SH-SY5Y (cell line): ENCODE measurements at regions not wholly inside any gene's neighbourhood (a gene's known extent, or its start where the extent isn't known, plus 50 kb on each side); places are given as distances from the start of the nearest gene placed in this dataset.

ENCODE experiments used
- GATA2 ChIP-seq: IDR thresholded peaks from 2 replicates; pipeline ENCODE4 v1.6.1; 2011; ENCODE audit warnings: mild to moderate bottlenecking, low read depth, low read length
- GATA3 ChIP-seq: IDR thresholded peaks from 2 replicates; pipeline ENCODE4 v1.6.1; 2011; ENCODE audit warnings: low read depth, mild to moderate bottlenecking, low read length, moderate library complexity

GRCh38 chr5:163789870-163790269, 284.5 kb downstream of the MAT2B start:
- no peak for TF ChIP-seq GATA2
- TF ChIP-seq GATA3, result no peak
